ENCODE measurements at regions not wholly inside any gene's neighbourhood (a gene's known extent, or its start where the extent isn't known, plus 50 kb on each side); places are given as distances from the start of the nearest gene placed in this dataset.
A peak's percentile ranks its signal among the peaks of the same experiment; 100 is the strongest.

DNA sequence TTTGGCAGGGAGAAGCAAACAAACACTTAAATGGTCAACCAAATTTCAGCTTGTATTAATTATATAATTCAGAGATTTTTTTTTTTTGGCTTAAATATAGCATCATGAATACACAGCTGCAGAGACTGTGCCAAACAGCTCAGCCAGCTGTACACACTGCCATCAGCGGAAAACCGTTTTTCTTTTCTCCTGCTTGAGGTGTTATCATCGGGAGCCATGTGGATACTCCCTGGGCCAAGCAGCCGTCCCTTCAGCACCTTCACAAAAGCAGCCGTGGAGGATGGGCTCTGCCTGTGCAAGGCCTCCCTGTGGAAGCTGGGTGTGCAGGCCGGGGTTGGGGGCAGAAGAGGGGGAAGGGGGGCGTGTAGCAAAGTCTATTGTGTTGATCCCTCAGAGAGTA lies 85.0 kb downstream of the NUF2 start:
- DNase-seq: no peak
- in situ Hi-C loops (cut with HindIII; ENCODE audit: low pct_ligation_motif_present, low pct_unique_long_range_greater_than_20kb, low sequenced_read_pairs): no loop called here

DNA sequence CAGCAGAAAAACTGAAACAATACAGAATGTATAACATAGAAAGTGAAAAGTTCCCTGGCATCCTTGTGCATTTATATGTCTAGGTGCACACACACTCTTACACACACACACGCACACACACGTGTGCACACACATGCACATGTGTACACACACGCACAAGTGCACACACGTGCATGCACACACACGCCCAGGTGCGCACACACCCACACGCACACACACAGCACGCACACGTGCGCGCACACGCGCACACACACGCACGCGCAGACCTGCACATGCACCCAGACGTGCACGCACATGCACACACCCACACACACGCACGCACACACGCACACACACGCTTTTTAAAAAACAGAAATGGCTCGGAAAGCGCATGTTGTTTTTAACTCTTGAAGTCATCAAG lies 86.5 kb downstream of the NUF2 start:
- DNase-seq: no peak
- in situ Hi-C loops (cut with HindIII; ENCODE audit: low pct_ligation_motif_present, low pct_unique_long_range_greater_than_20kb, low sequenced_read_pairs): no loop called here

DNA sequence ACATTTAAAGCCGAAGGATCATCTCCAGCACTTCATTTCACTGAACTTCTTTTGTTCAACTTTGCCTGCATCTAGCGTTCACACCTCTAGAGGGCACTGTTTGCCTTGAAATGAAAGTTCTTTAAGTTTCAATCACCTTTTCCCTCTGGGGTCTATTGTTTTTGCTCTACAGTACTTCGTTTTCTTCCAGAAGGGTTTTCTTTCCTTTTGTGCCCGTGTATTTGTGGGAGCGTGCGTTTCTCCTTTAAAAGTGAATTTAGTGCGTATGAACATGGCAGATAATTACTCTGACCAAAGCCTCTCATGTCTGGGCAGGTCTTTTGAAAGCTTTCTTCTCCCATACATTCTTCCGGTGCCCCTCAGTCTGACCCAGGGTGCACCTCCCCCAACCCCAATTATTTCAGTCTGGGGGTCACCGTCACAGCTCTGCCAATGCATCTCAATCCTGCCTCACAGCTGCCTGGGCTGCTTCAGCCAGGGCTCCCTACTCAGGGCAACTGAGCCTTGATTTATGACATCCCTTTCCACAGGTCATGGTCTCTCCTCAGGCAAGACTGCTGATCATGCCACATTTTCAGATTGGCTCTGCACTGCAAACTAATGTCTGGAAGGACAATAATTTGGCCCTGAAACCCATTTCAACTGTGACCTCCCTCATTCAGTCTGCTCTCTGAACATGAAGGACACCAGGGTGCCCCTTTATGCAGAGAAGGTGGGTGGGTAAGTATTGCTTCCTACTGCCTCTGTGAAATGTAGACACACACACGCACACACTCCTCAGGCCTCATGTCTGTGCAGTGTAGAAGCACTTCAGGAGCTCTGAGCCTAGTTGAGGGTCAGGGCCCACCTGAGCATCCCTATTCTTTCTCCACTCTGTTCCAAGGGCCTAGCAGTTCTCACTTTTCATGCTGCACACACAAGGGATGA lies 88.6 kb downstream of the NUF2 start:
- peak; percentile 67 for DNase-seq
- in situ Hi-C loops (cut with HindIII; ENCODE audit: low pct_ligation_motif_present, low pct_unique_long_range_greater_than_20kb, low sequenced_read_pairs): no loop called here

DNA sequence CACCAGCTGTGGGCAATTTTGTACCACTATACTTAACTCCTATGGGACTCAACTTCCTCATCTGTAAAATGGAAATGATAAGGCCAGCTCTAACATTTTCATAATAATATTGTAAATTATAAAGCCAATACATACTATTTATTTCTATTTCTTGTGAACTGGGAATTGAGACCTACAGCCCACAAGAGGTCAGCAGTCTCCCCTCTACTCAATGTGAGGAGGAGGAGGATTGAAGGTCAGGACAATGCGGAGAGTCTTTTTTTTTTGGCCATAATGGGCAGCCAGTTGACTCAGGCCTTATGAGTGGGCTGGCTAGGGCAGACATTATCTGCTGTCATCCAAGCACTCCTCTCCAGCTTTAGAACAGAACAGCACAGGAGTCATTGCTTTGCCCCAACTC lies 90.5 kb downstream of the NUF2 start:
- no peak for DNase-seq
- in situ Hi-C loops (cut with HindIII; ENCODE audit: low pct_ligation_motif_present, low pct_unique_long_range_greater_than_20kb, low sequenced_read_pairs): no loop called here

DNA sequence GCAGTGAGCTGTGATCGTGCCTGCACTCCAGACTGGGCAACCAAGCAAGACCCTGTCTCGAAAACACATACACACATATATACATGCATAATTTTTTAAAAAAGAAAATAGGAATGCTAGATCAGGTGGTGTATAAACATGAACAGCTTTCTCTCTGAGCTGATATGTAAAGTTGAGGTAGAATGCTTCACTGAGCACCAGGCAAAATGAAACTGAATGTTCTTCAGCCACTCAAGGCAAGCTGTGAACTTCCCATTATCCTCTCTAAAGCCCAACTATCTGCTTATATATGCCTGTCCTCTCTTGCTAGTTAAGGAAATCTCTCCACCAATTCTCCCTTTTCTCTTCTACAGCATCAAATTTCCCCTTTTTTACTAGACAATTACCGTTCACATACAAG lies 93.0 kb downstream of the NUF2 start:
- in situ Hi-C loops (cut with HindIII; ENCODE audit: low pct_ligation_motif_present, low pct_unique_long_range_greater_than_20kb, low sequenced_read_pairs): no loop called here

DNA sequence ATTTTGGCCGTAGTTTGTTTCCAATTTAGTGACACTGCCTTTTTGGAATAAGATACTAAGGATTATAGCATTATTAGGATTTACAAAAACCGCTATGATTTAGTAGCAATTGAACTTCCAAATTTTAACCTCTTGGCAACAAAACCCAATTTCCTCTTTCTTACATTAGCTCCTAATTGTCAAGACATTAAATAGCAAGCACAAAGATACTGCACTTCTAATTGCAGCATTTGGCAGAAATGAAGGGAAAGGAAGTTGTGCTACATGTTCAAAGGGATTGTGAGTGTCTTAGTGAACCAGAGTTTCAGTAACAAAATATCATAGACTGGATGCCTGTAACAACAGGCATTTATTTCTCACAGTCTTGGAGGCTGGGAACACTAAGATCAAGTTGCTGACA lies 99.9 kb downstream of the NUF2 start:
- DNase-seq: no peak
- in situ Hi-C loops (cut with HindIII; ENCODE audit: low pct_ligation_motif_present, low pct_unique_long_range_greater_than_20kb, low sequenced_read_pairs): no loop called here

More for the DNA sequence above, 93.0 kb downstream of the NUF2 start:
- no peak for DNase-seq

DNA sequence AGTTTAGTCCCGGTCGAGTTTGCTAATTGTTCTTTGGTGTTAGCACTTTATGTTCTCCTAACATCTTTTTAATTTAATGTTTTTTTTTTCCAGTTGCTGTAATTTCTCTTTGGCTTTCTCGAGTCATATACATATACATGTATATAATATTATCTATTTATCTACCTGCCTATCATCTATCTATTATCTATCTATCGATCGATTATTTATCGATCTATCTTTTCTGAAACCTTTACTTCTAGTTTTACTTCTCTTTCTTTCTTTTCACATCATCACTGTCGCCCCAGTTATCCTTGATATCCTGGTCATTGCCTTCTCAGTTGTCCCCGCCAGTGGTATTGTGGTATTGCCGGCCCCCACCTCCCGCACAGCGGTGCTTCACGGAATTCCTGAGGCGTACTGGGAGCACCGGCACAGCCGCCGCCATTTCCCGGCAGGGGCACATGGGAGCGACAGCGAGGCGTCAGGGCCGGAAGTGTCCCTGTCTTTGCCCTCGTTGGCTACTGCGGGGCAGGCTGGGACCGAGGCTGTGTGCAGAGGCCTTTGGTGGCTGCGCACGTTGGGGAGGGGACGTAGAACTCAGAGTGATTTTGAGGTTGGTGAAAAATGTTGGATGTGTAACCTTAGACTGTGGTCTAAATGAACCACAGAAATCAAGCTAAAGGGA lies 101.1 kb downstream of the NUF2 start:
- DNase-seq: no peak
- in situ Hi-C loops (cut with HindIII; ENCODE audit: low pct_ligation_motif_present, low pct_unique_long_range_greater_than_20kb, low sequenced_read_pairs): no loop called here

DNA sequence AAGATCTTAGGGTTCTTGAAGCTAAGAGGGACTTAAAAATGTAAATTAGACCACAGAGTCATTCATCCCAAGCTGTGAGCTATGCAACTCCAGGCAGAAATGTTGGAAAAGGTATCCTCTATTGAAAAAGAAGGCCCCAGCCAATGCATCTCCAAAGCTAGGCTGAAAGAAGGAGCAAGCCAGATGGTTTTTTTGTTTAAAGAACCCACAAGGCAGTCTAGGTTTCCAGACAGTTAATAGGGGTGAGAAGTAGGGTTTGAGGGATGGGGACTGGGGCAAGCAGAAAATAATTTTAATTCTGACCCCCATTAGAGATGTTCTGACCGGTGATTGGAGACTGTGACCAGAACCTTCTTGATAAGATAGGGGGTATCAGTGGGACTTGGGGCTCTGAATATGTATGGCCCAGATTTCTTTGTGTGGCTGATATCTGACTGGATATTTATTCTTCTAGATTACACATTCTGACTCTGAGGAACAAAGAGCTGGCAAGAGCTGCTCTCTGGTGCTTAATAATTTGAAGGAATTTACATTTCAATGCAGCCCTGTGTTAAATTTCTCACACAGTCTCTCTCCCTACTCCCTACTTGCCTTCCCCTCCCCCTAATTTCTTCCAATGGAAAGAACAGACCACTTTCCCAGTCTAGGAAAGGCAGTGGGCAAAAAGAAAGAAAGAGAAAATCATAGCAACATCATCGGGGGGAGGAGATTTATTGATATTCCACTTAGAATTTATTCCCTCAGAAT lies 104.9 kb downstream of the NUF2 start:
- in situ Hi-C loops (cut with HindIII; ENCODE audit: low pct_ligation_motif_present, low pct_unique_long_range_greater_than_20kb, low sequenced_read_pairs): no loop called here
- DNase-seq: no peak

DNA sequence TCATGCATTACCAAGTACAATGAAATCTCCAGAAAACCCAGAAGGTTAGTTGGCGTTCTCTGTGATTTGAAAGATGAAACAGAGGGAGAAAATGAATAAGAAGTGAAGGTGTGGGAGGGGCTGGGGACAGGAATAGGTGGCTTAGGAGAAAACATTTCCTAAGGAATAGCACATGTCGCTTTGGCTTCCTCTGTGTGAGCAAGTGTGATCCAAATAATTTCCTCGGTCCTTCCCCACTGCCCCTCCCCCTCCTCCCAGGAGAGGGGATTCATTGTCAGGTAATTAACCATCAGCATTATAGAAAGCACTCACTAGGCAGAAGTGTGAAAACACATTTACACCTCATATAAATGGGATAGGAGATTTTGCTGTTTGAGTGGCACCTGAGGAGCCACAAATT lies 105.5 kb downstream of the NUF2 start:
- DNase-seq: no peak
- in situ Hi-C loops (cut with HindIII; ENCODE audit: low pct_ligation_motif_present, low pct_unique_long_range_greater_than_20kb, low sequenced_read_pairs): no loop called here

DNA sequence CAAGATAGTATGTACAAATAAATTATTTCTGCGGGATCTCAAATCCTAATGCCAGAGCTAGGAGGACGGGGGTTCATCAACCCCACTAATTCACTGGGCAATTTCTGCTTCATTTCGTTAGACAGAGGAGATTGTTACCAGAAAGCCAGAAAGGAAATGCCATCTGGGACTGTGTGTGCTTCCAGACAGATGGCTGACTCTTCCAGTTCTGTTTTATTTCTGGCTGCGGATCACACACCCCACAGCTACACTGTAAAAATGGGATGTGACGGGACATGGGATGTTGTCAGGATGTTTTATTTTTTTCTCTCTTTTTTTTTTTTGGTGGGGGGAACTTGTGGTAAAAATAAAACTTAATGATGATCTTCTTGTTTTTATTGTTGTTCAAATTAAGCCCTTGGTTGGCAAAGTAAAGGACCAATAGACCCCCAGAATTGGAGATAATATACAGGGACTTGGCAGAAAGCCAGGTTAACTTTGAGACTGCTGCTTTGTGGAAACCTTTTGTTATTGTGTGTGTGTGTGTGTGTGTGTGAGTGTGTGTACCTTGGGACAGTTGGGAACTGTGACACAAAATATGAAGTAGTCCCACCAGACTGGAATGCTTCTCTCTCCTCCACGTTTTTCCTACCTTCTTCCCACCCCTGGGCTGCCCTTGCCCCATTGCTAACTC lies 114.5 kb downstream of the NUF2 start:
- no peak for DNase-seq
- in situ Hi-C loops (cut with HindIII; ENCODE audit: low pct_ligation_motif_present, low pct_unique_long_range_greater_than_20kb, low sequenced_read_pairs): no loop called here

DNA sequence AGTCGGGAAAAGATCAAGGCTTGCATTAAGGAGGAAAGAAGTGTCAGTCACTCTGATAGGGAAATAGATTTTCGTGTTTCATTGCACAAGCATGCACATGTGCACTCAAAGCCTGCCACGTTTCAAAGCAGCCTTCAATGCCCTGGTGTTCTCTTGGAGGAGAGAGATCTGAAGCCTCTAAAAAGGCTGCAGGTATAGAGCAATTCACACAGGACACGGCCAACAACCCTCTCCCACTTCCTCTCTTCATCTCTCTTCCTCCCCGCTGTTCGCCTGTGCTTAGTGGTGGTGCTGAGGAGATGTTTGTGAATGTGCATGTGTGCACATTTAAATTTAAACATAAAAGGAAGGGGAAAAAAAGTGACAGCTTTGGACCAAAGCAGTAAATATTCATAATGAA lies 117.7 kb downstream of the NUF2 start:
- no peak for DNase-seq
- in situ Hi-C loops (cut with HindIII; ENCODE audit: low pct_ligation_motif_present, low pct_unique_long_range_greater_than_20kb, low sequenced_read_pairs): no loop called here

DNA sequence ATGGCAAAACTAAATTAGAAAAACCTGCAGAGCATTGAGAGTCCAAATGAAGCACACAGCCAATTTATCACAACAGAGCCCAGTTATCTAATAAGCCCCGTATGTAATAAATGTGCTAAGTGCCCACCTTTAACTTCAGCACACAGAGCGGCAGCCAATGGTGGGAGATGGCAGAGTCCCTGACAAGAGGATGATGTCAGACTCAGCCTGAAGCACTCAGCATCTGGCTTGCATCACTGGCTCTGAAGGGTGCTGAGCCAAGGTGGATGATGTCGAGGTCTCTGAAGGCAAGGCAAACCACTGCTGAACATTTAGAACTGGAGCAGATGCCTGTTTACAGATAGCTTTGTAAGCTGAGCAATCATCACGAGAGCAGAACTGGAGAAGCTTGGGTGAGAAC lies 118.3 kb downstream of the NUF2 start:
- no peak for DNase-seq
- in situ Hi-C loops (cut with HindIII; ENCODE audit: low pct_ligation_motif_present, low pct_unique_long_range_greater_than_20kb, low sequenced_read_pairs): no loop called here

DNA sequence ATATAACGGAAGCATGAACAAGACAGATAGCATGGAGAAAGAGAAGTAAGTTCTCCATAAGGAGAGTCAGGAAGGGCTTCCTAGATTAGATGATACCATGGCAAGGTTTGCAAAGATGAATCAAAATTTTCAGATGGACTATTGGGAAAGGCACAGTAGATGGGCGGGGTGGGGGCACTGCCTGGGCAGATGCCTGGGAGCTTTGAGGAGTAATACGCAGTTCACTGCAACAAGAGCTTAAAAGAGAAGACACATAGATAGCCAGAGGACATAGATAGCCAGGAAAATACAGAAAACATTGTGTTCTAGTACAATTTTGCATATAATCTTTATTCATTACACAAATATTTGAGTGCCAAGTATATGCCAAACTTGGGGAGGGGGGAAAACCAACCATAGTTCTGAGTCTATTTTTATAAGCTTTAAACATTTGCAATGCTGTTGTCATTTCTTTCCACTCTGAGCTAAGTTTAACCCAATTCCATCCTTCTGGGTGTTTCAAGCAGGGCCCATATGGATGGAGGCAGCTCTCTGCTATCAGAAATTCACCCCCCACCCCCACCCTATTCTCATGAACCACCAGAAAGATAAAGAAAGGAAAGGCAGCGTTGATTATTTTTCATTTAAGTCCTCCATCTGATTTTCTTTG lies 120.6 kb downstream of the NUF2 start:
- in situ Hi-C loops (cut with HindIII; ENCODE audit: low pct_ligation_motif_present, low pct_unique_long_range_greater_than_20kb, low sequenced_read_pairs): no loop called here
- no peak for DNase-seq

DNA sequence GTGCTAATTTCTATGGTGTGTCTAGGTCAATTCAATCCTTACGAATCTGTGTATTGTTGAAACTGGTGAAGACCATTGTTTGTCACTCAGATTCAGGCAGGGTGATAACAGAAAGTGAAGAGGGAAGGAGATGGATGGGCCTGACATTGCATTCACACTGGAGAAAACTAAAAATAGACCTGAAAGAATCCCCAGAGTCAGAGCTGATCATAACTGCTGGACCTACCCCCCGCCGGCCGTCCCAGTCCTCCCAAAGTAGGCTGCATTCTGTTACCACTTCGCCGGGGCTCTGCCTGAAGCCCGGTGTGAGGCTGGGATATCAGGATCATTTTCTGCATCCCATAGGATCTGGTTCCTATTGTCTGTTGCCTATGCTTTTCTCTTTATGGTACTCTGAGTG lies 121.1 kb downstream of the NUF2 start:
- in situ Hi-C loops (cut with HindIII; ENCODE audit: low pct_ligation_motif_present, low pct_unique_long_range_greater_than_20kb, low sequenced_read_pairs): no loop called here
- DNase-seq: no peak

DNA sequence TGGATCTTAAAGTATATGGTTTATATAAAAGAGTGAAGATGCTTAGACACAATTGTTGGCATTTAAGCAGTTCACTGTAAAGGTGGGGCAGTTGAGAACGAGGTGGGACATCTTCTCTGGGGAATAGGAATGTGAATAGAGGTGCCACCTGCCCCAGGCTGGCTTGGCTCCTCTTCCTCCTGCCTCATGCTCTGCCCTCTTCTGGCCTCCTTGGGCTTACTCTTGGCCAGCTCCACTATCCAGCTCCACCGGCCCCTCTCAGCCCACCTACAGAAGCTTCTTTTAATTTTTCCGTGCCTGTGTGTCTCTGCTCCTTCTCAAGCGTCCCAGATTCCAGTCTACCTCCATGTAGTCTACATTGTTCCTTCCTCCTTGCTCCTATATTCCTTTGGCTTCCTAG lies 122.1 kb downstream of the NUF2 start:
- no peak for DNase-seq
- in situ Hi-C loops (cut with HindIII; ENCODE audit: low pct_ligation_motif_present, low pct_unique_long_range_greater_than_20kb, low sequenced_read_pairs): no loop called here

DNA sequence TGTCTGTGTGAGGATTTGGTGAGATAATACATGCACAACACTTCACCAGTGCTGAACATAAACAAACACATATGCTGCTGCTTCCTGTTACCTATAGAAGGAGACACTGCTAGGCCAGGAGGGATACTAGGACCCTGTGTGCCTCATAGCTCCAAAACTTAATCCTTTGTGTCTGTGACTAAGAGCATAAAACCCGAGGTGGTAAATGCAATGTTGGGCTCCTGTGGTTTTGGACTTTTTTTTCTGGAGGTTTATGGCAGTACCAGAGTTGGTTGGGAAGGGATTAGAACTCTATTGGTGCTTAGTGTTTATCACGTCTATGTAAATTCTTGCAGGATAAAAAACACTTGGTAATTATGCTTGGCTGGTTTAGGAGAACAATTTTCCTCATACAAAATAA lies 122.9 kb downstream of the NUF2 start:
- in situ Hi-C loops (cut with HindIII; ENCODE audit: low pct_ligation_motif_present, low pct_unique_long_range_greater_than_20kb, low sequenced_read_pairs): no loop called here
- DNase-seq: no peak

DNA sequence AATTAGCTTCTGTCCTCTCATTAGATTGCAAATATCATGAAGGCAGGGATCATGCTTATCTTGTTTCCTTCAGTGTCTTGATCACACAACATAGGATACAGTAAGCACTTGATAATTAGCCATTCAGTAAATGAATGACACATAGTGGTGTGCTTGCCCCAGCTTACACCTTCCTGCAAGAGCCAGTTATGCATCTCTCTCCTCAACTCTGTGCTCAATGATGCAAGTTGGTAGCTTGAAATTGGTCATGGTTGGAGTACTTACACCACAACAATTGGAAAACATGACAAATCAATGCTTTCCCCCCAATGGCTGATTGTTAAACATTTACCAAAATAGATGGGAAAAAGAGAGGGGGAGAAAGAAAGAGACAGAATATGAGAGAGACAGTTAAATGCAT lies 129.2 kb downstream of the NUF2 start:
- no peak for DNase-seq
- in situ Hi-C loops (cut with HindIII; ENCODE audit: low pct_ligation_motif_present, low pct_unique_long_range_greater_than_20kb, low sequenced_read_pairs): no loop called here

DNA sequence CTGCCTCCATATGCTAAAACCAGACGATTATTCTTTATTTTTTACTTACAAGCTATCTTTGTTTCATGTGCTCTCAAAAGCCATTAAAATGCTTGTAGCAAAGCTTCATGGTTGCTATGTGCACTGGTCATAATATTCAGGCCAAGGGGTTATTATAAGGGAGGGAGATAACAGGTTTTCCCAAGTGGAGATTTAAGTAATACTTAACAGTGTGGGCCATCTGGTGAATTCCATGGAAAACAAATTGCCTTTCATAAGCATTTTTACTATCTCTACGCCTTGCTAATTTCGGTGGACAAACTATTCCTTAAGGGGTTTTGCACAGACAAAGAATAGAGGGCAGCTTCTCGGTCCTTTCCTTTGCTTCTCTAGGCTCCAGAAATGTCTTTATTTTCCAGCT lies 137.8 kb downstream of the NUF2 start:
- no peak for DNase-seq
- in situ Hi-C loops (cut with HindIII; ENCODE audit: low pct_ligation_motif_present, low pct_unique_long_range_greater_than_20kb, low sequenced_read_pairs): no loop called here
